Muscle of arm (tissue), 1 donor: ENCODE measurements at regions not wholly inside any gene's neighbourhood (a gene's known extent, or its start where the extent isn't known, plus 50 kb on each side); places are given as distances from the start of the nearest gene placed in this dataset.
A peak's percentile ranks its signal among the peaks of the same experiment; 100 is the strongest.
"Not testable (repeated sequence)": the region's sequence is repeated elsewhere in the genome, so short reads cannot be mapped to it uniquely, and the experiment has no call there.

ENCODE experiments used
- DNase-seq: peaks from one replicate; pipeline ENCODE4 v3.0.0-alpha.2; 2013

DNA sequence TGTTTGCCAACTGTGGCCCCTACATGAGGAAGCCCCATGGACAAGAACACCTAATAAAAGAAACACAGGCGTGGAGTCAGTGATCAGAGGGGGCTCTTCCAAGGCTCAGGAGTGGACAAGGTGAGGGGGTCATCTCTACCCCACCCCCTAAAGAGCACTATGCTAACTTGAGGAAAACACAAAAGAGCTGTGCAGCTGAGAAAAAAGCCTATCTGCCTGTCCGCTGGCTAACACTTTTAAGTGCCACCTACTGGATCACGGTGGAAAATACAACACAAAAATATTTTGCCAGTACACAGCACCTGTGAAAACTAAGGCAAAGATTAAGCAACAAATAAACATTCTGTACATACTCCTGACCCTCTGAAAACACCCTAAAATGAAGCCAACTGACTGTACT is 53.1 kb upstream of the COBL start:
- no peak for DNase-seq

DNA sequence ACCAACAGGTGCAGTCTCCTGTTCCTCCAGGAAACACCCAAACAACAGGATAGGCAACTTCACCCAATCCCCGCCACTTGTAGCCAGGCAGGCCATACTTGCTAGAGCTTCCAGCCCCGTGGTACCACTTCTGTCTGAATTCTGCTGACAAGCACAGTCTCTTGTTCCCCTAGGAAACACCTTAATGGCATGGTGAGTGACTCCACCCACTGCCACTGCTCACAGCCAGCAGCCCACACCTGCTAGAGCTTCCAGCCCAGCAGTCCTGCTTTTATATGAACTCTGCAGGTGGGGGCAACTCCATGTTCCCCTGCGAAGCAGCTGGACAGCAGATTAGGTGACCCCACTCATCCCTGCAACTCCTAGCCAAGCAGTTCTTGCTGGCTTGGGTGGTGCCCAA is 52.6 kb upstream of the COBL start:
- DNase-seq = not testable (repeated sequence)

DNA sequence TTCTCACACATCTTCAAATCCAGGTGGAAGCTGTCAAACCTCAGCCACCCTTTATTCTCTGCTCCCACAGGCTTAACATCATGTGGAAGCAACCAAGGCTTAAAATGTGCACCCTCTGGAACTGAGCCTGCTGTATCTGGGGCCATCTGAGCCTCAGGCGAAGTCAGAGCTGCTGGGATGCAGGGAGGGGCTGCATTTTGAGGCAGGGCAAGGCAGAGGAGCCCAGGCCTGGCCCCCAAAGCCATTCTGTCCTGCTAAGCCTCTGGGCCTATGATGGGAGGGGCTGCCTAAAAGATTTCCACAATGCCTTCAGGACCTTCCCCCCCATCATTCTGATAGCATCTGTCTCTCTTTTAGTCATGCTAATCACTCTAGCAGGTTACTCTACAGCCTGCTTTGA is 51.7 kb upstream of the COBL start:
- DNase-seq = no peak

DNA sequence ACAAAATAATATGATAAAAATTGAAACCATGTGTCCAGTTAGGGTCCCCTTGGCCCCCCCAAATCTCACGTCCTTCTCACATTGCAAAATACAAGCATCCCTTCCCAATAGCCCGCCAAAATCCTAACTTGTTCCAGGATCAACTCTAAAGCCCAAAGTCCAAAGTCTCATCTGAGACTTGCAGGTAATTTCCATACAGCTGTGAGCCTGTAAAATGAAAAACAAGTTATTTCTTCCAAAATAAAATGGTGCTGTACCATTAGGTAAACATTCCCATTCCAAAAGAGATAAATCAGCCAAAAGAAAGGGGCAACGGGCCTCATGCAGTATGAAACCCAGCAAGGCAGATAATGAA is 51.0 kb upstream of the COBL start:
- DNase-seq = no peak

DNA sequence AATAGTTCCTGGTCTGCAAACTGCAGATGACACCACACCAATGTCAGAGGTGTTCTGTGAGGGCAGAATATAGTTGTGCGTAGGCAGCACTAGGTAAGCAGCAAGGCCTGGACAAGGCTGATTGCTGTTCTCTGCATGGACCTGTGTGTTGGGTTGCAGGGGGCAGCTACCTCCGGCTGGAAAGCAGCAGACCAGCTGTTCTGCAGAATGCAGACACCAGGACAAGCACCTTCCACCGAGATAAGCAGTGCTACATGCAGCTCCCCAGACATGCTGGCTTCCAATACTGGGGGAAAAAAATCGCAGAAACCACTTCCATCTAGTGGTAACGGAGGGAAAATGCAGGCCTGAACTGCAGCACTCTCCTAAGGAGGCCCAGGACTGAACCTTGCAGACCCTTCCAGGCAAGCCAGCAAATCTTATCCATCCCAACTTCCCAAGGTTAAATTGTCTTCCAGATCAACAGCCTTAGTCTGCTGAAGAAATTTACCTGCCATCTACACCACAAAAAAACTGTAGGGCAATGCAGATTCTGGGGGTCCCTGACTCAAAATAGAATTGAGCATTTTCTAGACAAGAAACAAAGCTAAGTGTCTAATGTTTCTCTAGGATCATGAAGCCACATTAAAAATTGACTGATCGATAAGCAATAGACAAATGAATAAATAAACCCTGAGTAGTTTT is 50.5 kb upstream of the COBL start:
- peak; percentile 46 for DNase-seq
